ENCODE measurements at regions not wholly inside any gene's neighbourhood (a gene's known extent, or its start where the extent isn't known, plus 50 kb on each side); places are given as distances from the start of the nearest gene placed in this dataset.
A peak's percentile ranks its signal among the peaks of the same experiment; 100 is the strongest.

DNA sequence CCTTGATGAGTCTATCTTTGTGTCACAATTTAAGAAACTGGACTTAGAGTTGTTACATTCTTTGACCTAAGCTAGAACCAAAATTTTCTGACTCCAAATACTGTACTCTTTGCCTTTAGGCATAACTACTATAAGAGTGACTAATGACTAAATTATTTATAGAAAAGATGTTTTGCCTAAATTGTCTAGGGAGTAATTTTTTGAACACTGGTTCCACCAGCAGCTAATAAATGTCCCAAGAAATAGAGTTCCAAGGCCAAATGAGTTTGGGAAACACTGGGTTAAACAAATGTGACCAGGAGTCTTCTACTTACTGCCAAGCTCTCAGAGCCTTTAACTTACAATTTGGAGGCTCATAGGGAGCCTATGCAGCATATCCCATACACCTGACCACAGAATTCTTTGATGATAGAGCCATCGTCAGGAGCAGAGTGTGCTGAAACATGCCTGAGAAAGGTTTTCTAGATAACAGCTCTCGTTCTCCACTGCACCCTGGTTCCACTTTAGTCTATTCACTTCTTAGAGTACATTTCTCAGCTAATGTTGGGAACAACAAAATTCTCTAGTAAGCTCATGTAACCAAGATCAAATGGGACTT is 215.9 kb upstream of the HMGA2 start:
- TF ChIP-seq CTCF (conservative IDR thresholded peaks at IDR 0.05; ENCODE audit: control insufficient read depth, insufficient read depth, low read depth, low read length), result no peak
- H3K4me3 ChIP-seq (ENCODE audit: control insufficient read depth, low read depth, low read length), result no peak overlapping the region
- peak; percentile 43 for DNase-seq (ENCODE audit: low read depth)

- peak; percentile 97 for DNase-seq (ENCODE audit: low read depth)
Observed at GRCh38 chr12:65609359-65609771, 214.9 kb upstream of the HMGA2 start.

GRCh38 chr12:65611396-65611795 is 212.9 kb upstream of the HMGA2 start:
- no peak for TF ChIP-seq CTCF (conservative IDR thresholded peaks at IDR 0.05; ENCODE audit: control insufficient read depth, insufficient read depth, low read depth, low read length)
- H3K4me3 ChIP-seq (ENCODE audit: control insufficient read depth, low read depth, low read length), result no peak overlapping the region
- DNase-seq (ENCODE audit: low read depth), result no peak

More at GRCh38 chr12:65609359-65609771, 214.9 kb upstream of the HMGA2 start:
- peak; percentile 47 for TF ChIP-seq CTCF (conservative IDR thresholded peaks at IDR 0.05; ENCODE audit: control insufficient read depth, insufficient read depth, low read depth, low read length)
- H3K4me3 ChIP-seq (ENCODE audit: control insufficient read depth, low read depth, low read length), result no peak overlapping the region

GRCh38 chr12:65612440-65612839 is 211.8 kb upstream of the HMGA2 start:
- no peak overlapping the region for H3K4me3 ChIP-seq (ENCODE audit: control insufficient read depth, low read depth, low read length)
- TF ChIP-seq CTCF (conservative IDR thresholded peaks at IDR 0.05; ENCODE audit: control insufficient read depth, insufficient read depth, low read depth, low read length), result no peak
- peak; percentile 69 for DNase-seq (ENCODE audit: low read depth)

DNA sequence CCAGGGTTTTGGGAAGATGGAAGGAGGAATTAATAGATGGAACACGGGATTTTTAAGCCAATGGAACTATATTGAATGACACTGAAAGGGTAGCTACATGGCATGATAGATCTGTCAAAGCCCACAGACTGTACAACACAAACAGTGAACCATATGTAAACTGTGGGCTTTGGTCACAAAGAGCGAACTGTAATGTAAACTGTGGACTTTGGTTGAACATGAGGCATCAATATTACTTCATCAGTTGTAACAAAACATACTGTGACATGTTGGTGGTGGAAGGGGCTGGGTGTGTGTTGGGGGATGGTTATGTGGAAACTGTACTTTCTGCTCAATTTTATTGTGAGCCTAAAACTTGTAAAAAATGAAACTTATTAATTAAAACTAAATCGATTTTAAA is 210.6 kb upstream of the HMGA2 start:
- peak; percentile 37 for DNase-seq (ENCODE audit: low read depth)
- TF ChIP-seq CTCF (conservative IDR thresholded peaks at IDR 0.05; ENCODE audit: control insufficient read depth, insufficient read depth, low read depth, low read length), result no peak

DNA sequence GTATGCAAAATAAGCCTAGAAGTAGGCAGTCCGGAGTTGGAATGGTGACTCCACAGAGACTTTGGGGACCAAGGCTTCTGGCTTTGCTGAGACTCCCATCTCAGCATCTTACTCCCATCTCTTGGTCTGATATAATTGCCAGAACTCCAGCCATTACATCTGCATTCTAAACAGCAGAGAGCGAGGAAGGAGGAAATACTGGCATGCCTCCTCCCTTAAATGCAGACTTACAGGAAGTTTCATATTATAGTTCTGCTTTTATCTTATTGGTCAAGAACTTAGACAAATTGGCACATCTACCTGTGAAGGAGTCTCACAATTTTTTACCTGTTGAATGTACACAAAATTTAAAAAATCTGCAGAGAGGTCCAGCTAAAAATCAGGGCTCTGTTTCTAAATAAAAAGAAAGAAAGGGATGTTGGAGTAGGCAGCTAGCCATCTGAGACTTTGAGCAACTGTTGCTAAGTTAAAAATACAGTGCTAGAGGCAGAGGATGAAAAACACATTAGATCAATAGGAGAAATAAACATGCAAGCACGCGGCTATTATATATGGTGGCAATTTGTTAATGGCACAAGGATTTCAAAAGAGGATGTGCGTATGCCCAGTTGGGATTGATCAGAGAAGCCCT is 209.9 kb upstream of the HMGA2 start:
- no peak overlapping the region for H3K4me3 ChIP-seq (ENCODE audit: control insufficient read depth, low read depth, low read length)
- no peak for TF ChIP-seq CTCF (conservative IDR thresholded peaks at IDR 0.05; ENCODE audit: control insufficient read depth, insufficient read depth, low read depth, low read length)
- no peak for DNase-seq (ENCODE audit: low read depth)

More for the DNA sequence above, 210.6 kb upstream of the HMGA2 start:
- H3K4me3 ChIP-seq (ENCODE audit: control insufficient read depth, low read depth, low read length), result no peak overlapping the region

All from fibroblast of mammary gland (primary cell).